ENCODE measurements at regions not wholly inside any gene's neighbourhood (a gene's known extent, or its start where the extent isn't known, plus 50 kb on each side); places are given as distances from the start of the nearest gene placed in this dataset.

- no peaks in the 10 kb centered on the region for H3K36me3 ChIP-seq
- H3K27ac ChIP-seq: peak overlapping the region in 1 of 12 donors; percentile 11
- peaks cover 0 to 13% (median 2%) of the 10 kb centered on the region in 12 donors for H3K9me3 ChIP-seq
- intact Hi-C loops (cut with DNase I): loop anchor here in 8 of 10 donors (2.0 to 10.0 kb wide), 5 partner anchors 275 to 315 kb away; partner anchors contain the start of gene CALCRL (in 1 of the 8)
- TF ChIP-seq POLR2A (IDR thresholded peaks at IDR 0.05) (no peak), CTCF (IDR thresholded peaks at IDR 0.05) (no peak)
- DNase-seq (peak in 1 of 5 donors; percentile 20), ATAC-seq (peak in 2 of 4 donors; percentile 18 to 46)
- no peaks in the 10 kb centered on the region for H3K27me3 ChIP-seq
- H3K4me3 ChIP-seq: no peak overlapping the region
- H3K4me1 ChIP-seq: peaks cover 0 to 14% (median 0%) of the 10 kb centered on the region in 12 donors
Observed at GRCh38 chr2:187139469-187139868, 290.5 kb upstream of the ZSWIM2 start.

GRCh38 chr2:187138265-187138664, 289.3 kb upstream of the ZSWIM2 start:
- DNase-seq (peak in 4 of 5 donors; percentile 31 to 39 (median 35)), ATAC-seq (peak in 3 of 4 donors; percentile 47 to 60 (median 55))
- Histone ChIP-seq H3K36me3 (no peaks in the 10 kb centered on the region), H3K4me3 (no peak overlapping the region), H3K4me1 (peaks cover 0 to 14% (median 0%) of the 10 kb centered on the region in 12 donors), H3K9me3 (peaks cover 0 to 7% (median 0%) of the 10 kb centered on the region in 12 donors), H3K27ac (peak overlapping the region in 1 of 12 donors; percentile 27), H3K27me3 (no peaks in the 10 kb centered on the region)
- intact Hi-C loops (cut with DNase I): loop anchor here in 8 of 10 donors (2.0 to 10.0 kb wide), 5 partner anchors 273 to 317 kb away; partner anchors contain the start of gene CALCRL (in 1 of the 8)
- TF ChIP-seq POLR2A (IDR thresholded peaks at IDR 0.05) (no peak), CTCF (IDR thresholded peaks at IDR 0.05) (peak in 11 of 12 donors; percentile 13 to 63 (median 48))
- 11 to 37% (median 33%) methylated on average over 1 of the region's 1 CpG for WGBS, 4 donors

- Histone ChIP-seq H3K4me1 (peaks cover 0 to 14% (median 0%) of the 10 kb centered on the region in 12 donors), H3K4me3 (no peak overlapping the region), H3K27me3 (no peaks in the 10 kb centered on the region), H3K27ac (peak overlapping the region in 5 of 12 donors; percentile 17 to 49 (median 38)), H3K9me3 (peaks cover 0 to 8% (median 0%) of the 10 kb centered on the region in 12 donors), H3K36me3 (no peaks in the 10 kb centered on the region)
- ATAC-seq (peak in 3 of 4 donors; percentile 66 to 93 (median 90)), DNase-seq (peak in 2 of 5 donors; percentile 21 to 29)
- intact Hi-C loops (cut with DNase I): loop anchor here in 7 of 10 donors (5.0 to 10.0 kb wide), 4 partner anchors 272 to 318 kb away; partner anchors contain the start of gene CALCRL (in 1 of the 7)
- TF ChIP-seq CTCF (IDR thresholded peaks at IDR 0.05) (no peak), POLR2A (IDR thresholded peaks at IDR 0.05) (no peak)
- WGBS, 4 donors: 64 to 81% (median 67%) methylated on average over 3 of the region's 3 CpGs
Observed at GRCh38 chr2:187136646-187137045, 287.7 kb upstream of the ZSWIM2 start.

- Histone ChIP-seq H3K36me3 (no peaks in the 10 kb centered on the region), H3K4me3 (no peak overlapping the region), H3K27me3 (no peaks in the 10 kb centered on the region), H3K9me3 (peaks cover 0 to 7% (median 0%) of the 10 kb centered on the region in 12 donors), H3K27ac (no peak overlapping the region), H3K4me1 (peaks cover 0 to 14% (median 0%) of the 10 kb centered on the region in 12 donors)
- TF ChIP-seq CTCF (IDR thresholded peaks at IDR 0.05) (no peak), POLR2A (IDR thresholded peaks at IDR 0.05) (no peak)
- ATAC-seq (no peak), DNase-seq (no peak)
- intact Hi-C loops (cut with DNase I): loop anchor here in 7 of 10 donors (10.0 kb wide), 3 partner anchors 270 to 320 kb away; partner anchors contain the start of gene CALCRL (in 1 of the 7)
Observed at GRCh38 chr2:187134306-187134705, 285.3 kb upstream of the ZSWIM2 start.

Measured in heart left ventricle (tissue), 16 donors.